HL-60 (cell line): ENCODE measurements at regions not wholly inside any gene's neighbourhood (a gene's known extent, or its start where the extent isn't known, plus 50 kb on each side); places are given as distances from the start of the nearest gene placed in this dataset.

Experiments
- CTCF ChIP-seq: IDR thresholded peaks from one replicate; pipeline ENCODE4 v1.5.1; 2011; ENCODE audit warnings: low read length, control low read depth, inconsistent platforms; ENCODE audit not compliant: insufficient read depth
- GABPA ChIP-seq: IDR thresholded peaks from 2 replicates; pipeline ENCODE4 v1.6.1; 2012; ENCODE audit warnings: low read depth

GRCh38 chr21:27515676-27516075, 548.8 kb upstream of the ADAMTS5 start:
- TF ChIP-seq CTCF (no peak), GABPA (no peak)
